Ishikawa (cell line): ENCODE measurements at regions not wholly inside any gene's neighbourhood (a gene's known extent, or its start where the extent isn't known, plus 50 kb on each side); places are given as distances from the start of the nearest gene placed in this dataset.

Experiments
- CREB1 ChIP-seq: IDR thresholded peaks from 2 replicates; pipeline ENCODE4 v1.6.1; 2012; ENCODE audit warnings: low read depth
- ZBTB7A ChIP-seq: IDR thresholded peaks from 2 replicates; pipeline ENCODE4 v1.6.1; 2012; ENCODE audit warnings: low read depth
- TF ChIP-seq, protein P1 (sequence below): IDR thresholded peaks from 2 replicates; pipeline ENCODE4 v1.6.1; 2012

DNA sequence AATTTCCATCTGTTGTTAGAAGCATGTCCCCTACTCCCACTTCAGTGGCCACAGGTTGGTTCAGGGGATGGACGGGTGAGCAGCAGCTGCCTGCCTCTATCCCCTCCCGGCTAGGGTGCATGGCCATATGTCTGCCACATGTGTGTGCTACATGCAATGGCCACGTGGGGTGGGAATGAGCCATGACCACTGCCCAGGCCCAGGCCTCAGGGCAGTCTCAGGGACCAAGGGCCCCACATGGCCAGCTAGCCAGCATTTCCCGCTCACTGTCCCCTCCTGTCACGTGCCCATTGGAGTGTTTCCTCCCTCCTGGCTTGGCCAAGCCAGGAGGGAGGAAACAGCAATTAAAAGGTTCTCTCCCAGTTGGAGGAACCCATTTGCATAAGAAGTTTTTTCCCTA is 117.1 kb downstream of the KCNS3 start:
- TF ChIP-seq CREB1 (no peak), ZBTB7A (no peak)
- TF ChIP-seq, protein P1, sequence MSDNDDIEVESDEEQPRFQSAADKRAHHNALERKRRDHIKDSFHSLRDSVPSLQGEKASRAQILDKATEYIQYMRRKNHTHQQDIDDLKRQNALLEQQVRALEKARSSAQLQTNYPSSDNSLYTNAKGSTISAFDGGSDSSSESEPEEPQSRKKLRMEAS: no peak
